ENCODE measurements at regions not wholly inside any gene's neighbourhood (a gene's known extent, or its start where the extent isn't known, plus 50 kb on each side); places are given as distances from the start of the nearest gene placed in this dataset.

DNA sequence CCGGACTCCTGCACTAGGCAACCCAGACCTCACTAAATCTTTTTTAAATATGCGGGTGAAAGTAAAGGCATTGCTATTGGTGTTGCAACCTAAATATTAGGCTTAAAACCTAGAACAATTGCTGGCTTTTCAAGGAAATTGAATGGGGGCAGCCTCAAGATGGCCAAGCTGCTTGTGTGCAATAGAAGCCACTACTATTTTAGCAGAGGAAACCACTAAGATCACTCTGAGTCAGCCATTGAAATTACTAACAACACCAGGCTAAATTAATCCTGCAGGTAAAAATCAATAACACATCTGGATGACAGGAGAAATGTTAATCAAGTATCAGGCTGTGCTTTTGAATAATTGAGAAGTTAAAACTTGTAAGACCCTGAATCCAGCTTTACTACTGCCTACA lies 348.0 kb downstream of the RPS4Y2 start:
- TF ChIP-seq CTCF (IDR thresholded peaks at IDR 0.05) (no peak), POLR2A (IDR thresholded peaks at IDR 0.05) (no peak)
